K562 (cell line): ENCODE measurements at regions not wholly inside any gene's neighbourhood (a gene's known extent, or its start where the extent isn't known, plus 50 kb on each side); places are given as distances from the start of the nearest gene placed in this dataset.

Experiments used
- ATAC-seq: fragments of 200-7000 bp; cut with Tn5 transposase; 3 replicates; pipeline ENCODE4 v1.9.1; 2020; ENCODE audit warnings: moderate library complexity
- BruUV-seq: library from RNA; stranded (reverse); fragments of 400-500 nt; replicated peaks from 2 replicates; lab custom pipeline; 2021; lab: Mats Ljungman, UMichigan
- CTCF ChIA-PET: fragments of 300-600 bp; formaldehyde crosslinking; extraction: SDS; loops from one replicate; lab custom pipeline; 2021; ENCODE audit warnings: low intra/inter-chr PET ratio; lab: Yijun Ruan, JAX
- POLR2A ChIA-PET: fragments of 300-600, 350-650 bp; sonication (Branson Sonifier 250); formaldehyde crosslinking; extraction: SDS; loops from one replicate; lab custom pipeline; 2021; ENCODE audit warnings: antibody characterized with exemption, inconsistent platforms; lab: Yijun Ruan, JAX
- DNase-seq, 4 experiments: peaks; one replicate each; pipeline versions ENCODE4 v3.0.0 to v3.0.0-alpha.2; 2011 to 2018; ENCODE audit warnings: low spot score in 3 of 4, mixed read lengths in 3 of 4; ENCODE audit errors: extremely low read depth in 1 of 4
- FAIRE-seq: peaks from 2 replicates; lab custom pipeline; 2011; peaks lifted over from hg19 to GRCh38; lab: Jason Lieb, UNC
- H2AFZ ChIP-seq: 2 replicates; pipeline ENCODE4 v1.6.0; 2011; ENCODE audit warnings: low read depth, low read length, control low read depth, inconsistent platforms
- H3K27ac ChIP-seq: fragments of 200-600 bp; 3 replicates; pipeline ENCODE4 v1.8.0; 2011; ENCODE audit warnings: low read depth, mild to moderate bottlenecking, control low read depth, inconsistent platforms, low read length, moderate library complexity, mixed read lengths; ENCODE audit errors: extremely low read depth
- H3K27me3 ChIP-seq, 2 experiments: fragments of 300-600 bp in 1 of 2; 2 replicates in 1 of 2; 3 replicates in 1 of 2; pipeline versions ENCODE4 v1.6.0 to v1.8.0; 2011; ENCODE audit warnings: inconsistent platforms in 2 of 2, low read length in 2 of 2, mild to moderate bottlenecking in 1 of 2, mixed read lengths in 1 of 2, moderate library complexity in 1 of 2; ENCODE audit not compliant: control insufficient read depth in 2 of 2, insufficient read depth in 2 of 2
- H3K36me3 ChIP-seq: fragments of 300-600 bp; 3 replicates; pipeline ENCODE4 v1.8.0; 2011; ENCODE audit warnings: mild to moderate bottlenecking, low read length, inconsistent platforms; ENCODE audit not compliant: control insufficient read depth, insufficient read depth
- H3K4me1 ChIP-seq, 2 experiments: fragments of 200-600 bp in 1 of 2; replicated peaks in 1 of 2; 2 replicates in 1 of 2; 3 replicates in 1 of 2; pipeline versions ENCODE4 v1.5.1 to v1.8.0; 2011; ENCODE audit warnings: inconsistent platforms in 2 of 2, low read length in 2 of 2, mild to moderate bottlenecking in 1 of 2, mixed read lengths in 1 of 2, moderate library complexity in 1 of 2; ENCODE audit not compliant: control insufficient read depth in 2 of 2, insufficient read depth in 2 of 2
- H3K4me2 ChIP-seq: 2 replicates; pipeline ENCODE4 v1.6.1; 2011; ENCODE audit warnings: low read length, control low read depth, inconsistent platforms, mixed read lengths; ENCODE audit not compliant: insufficient read depth
- H3K4me3 ChIP-seq: fragments of 200-600 bp; sonication (generic), shearing (Covaris generic); 2 replicates; pipeline ENCODE4 v1.5.1; 2016; ENCODE audit warnings: control low read depth, inconsistent platforms
- H3K79me2 ChIP-seq: fragments of 200-600 bp; 3 replicates; pipeline ENCODE4 v1.8.0; 2011; ENCODE audit warnings: low read length, inconsistent platforms; ENCODE audit not compliant: control insufficient read depth, insufficient read depth
- H3K9ac ChIP-seq, 2 experiments: 2 replicates each; pipeline versions ENCODE4 v1.6.0 to v1.6.1; 2011; ENCODE audit warnings: low read depth in 2 of 2, low read length in 2 of 2, control low read depth in 1 of 2, inconsistent platforms in 1 of 2, mild to moderate bottlenecking in 1 of 2, mixed read lengths in 1 of 2; ENCODE audit not compliant: insufficient read depth in 1 of 2
- H3K9me1 ChIP-seq: one replicate; pipeline ENCODE4 v1.6.0; 2011; ENCODE audit warnings: inconsistent platforms, mild to moderate bottlenecking, low read length, moderate library complexity; ENCODE audit not compliant: control insufficient read depth, insufficient read depth
- H3K9me3 ChIP-seq: replicated peaks from 2 replicates; pipeline ENCODE4 v1.5.1; 2011; ENCODE audit warnings: low read depth, low read length, inconsistent platforms; ENCODE audit not compliant: control insufficient read depth, insufficient read depth
- H4K20me1 ChIP-seq: replicated peaks from 2 replicates; pipeline ENCODE4 v1.6.1; 2011; ENCODE audit warnings: low read length, inconsistent platforms, mixed read lengths; ENCODE audit not compliant: control insufficient read depth, insufficient read depth
- BRD9 ChIP-seq: fragments of 450-650 bp; IDR thresholded peaks from 2 replicates; pipeline ENCODE4 v1.6.1; 2018; ENCODE audit warnings: low read depth; ENCODE audit not compliant: partially characterized antibody
- DEAF1 ChIP-seq: fragments of 450-650 bp; formaldehyde crosslinking; IDR thresholded peaks from 2 replicates; pipeline ENCODE4 v1.4.0; 2020; ENCODE audit warnings: mild to moderate bottlenecking, moderate library complexity
- FOSL1 ChIP-seq: fragments of 200-800 bp; sonication (Bioruptor generic); conservative IDR thresholded peaks from 2 replicates; pipeline ENCODE4 v1.6.1; 2016; ENCODE audit warnings: missing genetic modification characterization, missing compliant biosample characterization
- MCM3 ChIP-seq: fragments of 450-650 bp; IDR thresholded peaks from 2 replicates; pipeline ENCODE4 v1.6.1; 2016
- MTA1 ChIP-seq: fragments of 450-650 bp; IDR thresholded peaks from 2 replicates; pipeline ENCODE4 v1.6.1; 2017; ENCODE audit warnings: borderline replicate concordance
- NCOA1 ChIP-seq: fragments of 450-650 bp; IDR thresholded peaks from 2 replicates; pipeline ENCODE4 v1.6.1; 2016; ENCODE audit warnings: low read depth
- NR2C1 ChIP-seq, 2 experiments: fragments of 450-650 bp; IDR thresholded peaks; 2 replicates each; pipeline ENCODE4 v1.6.1; 2017; ENCODE audit warnings: mild to moderate bottlenecking in 2 of 2, antibody characterized with exemption in 1 of 2, inconsistent platforms in 1 of 2, missing compliant biosample characterization in 1 of 2, missing genetic modification characterization in 1 of 2
- PCBP2 ChIP-seq: fragments of 200-400 bp; formaldehyde crosslinking; IDR thresholded peaks from 2 replicates; pipeline ENCODE4 v1.6.1; 2018; ENCODE audit warnings: low read length, low read depth, mild to moderate bottlenecking, moderate library complexity; ENCODE audit not compliant: poor library complexity, severe bottlenecking
- PRDM10 ChIP-seq: fragments of 450-650 bp; IDR thresholded peaks from 2 replicates; pipeline ENCODE4 v1.6.1; 2018; ENCODE audit not compliant: partially characterized antibody
- SETDB1 ChIP-seq: IDR thresholded peaks from one replicate; pipeline ENCODE4 v1.6.1; 2012; ENCODE audit warnings: low read length, control low read depth, inconsistent platforms
- ZBTB17 ChIP-seq: fragments of 450-650 bp; formaldehyde crosslinking; IDR thresholded peaks from 2 replicates; pipeline ENCODE4 v1.4.0; 2020; ENCODE audit warnings: mild to moderate bottlenecking
- ZNF121 ChIP-seq: sonication (generic); formaldehyde crosslinking; conservative IDR thresholded peaks from 2 replicates; pipeline ENCODE4 v1.8.0; 2022; ENCODE audit warnings: missing genetic modification reagents
- ZNF75A ChIP-seq: fragments of 450-650 bp; formaldehyde crosslinking; IDR thresholded peaks from 2 replicates; pipeline ENCODE4 v1.4.0; 2020; ENCODE audit warnings: mild to moderate bottlenecking
- WGBS: fragments of 100-300 bp; shearing (Covaris generic); methylation state at CpG from one replicate; pipeline ENCODE4 v1.1.6; 2016; ENCODE audit warnings: low coverage, mixed read lengths; ENCODE audit not compliant: insufficient coverage; ENCODE audit errors: missing lambda C conversion rate; 5-methylcytosine and 5-hydroxymethylcytosine counted together
- in situ Hi-C: fragments of 300-500 bp; cut with MboI; formaldehyde crosslinking; loops from 4 replicates; pipeline ENCODE4 v1.15.0; 2018; ENCODE audit warnings: inconsistent platforms, mixed read lengths
- intact Hi-C: fragments of 100-400 bp; cut with micrococcal nuclease; formaldehyde crosslinking; loops from 2 replicates; pipeline ENCODE4 v1.14.2; 2022
- TF ChIP-seq, protein P1 (sequence below): fragments of 250-450 bp; sonication (Bioruptor Pico); IDR thresholded peaks from 2 replicates; pipeline ENCODE4 v1.8.0; 2021; ENCODE audit warnings: borderline replicate concordance, mild to moderate bottlenecking, moderate library complexity; ENCODE audit not compliant: poor library complexity, severe bottlenecking
- TF ChIP-seq, protein P2 (sequence below): sonication (generic); formaldehyde crosslinking; IDR thresholded peaks from 2 replicates; pipeline ENCODE4 v1.8.0; 2022; ENCODE audit warnings: mild to moderate bottlenecking, low read depth, missing genetic modification reagents
- TF ChIP-seq, protein P3 (sequence below): sonication (generic); formaldehyde crosslinking; IDR thresholded peaks from 2 replicates; pipeline ENCODE4 v1.8.0; 2022; ENCODE audit warnings: mild to moderate bottlenecking, missing genetic modification reagents

- Histone ChIP-seq H3K9me1 (no peaks in the 10 kb centered on the region), H3K27ac (no peak overlapping the region), H3K4me3 (no peak overlapping the region), H3K36me3 (no peaks in the 10 kb centered on the region), H3K4me1 (no peaks in the 10 kb centered on the region), H3K9me3 (no peaks in the 10 kb centered on the region; the same call in 1 of the 2 replicates), H3K79me2 (no peaks in the 10 kb centered on the region), H4K20me1 (no peaks in the 10 kb centered on the region), H2AFZ (no peak overlapping the region), H3K9ac (no peak overlapping the region), H3K27me3 (no peaks in the 10 kb centered on the region), H3K4me2 (no peak overlapping the region)
- WGBS, result 0% methylated on average over 2 of the region's 2 CpGs
- intact Hi-C loops, result no loop called here
- ChIA-PET POLR2A (no interaction called here), CTCF (no interaction called here)
- no peak for FAIRE-seq
- ATAC-seq, result no peak
- DNase-seq, result no peak
- BruUV-seq, result no TSS peak
- TF ChIP-seq, protein P1, sequence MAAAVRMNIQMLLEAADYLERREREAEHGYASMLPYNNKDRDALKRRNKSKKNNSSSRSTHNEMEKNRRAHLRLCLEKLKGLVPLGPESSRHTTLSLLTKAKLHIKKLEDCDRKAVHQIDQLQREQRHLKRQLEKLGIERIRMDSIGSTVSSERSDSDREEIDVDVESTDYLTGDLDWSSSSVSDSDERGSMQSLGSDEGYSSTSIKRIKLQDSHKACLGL (CRISPR knock-in tag), result no peak
- TF ChIP-seq PRDM10 (no peak), ZBTB17 (CRISPR knock-in tag) (no peak), FOSL1 (tag) (no peak), DEAF1 (CRISPR knock-in tag) (no peak), MTA1 (no peak), SETDB1 (no peak), NR2C1 (IDR thresholded peaks at IDR 0.05) (no peak), NR2C1 (tag; IDR thresholded peaks at IDR 0.05) (no peak), NCOA1 (no peak), ZNF75A (CRISPR knock-in tag) (no peak), ZNF121 (no peak), BRD9 (no peak), MCM3 (no peak), PCBP2 (no peak)
- TF ChIP-seq, protein P2, sequence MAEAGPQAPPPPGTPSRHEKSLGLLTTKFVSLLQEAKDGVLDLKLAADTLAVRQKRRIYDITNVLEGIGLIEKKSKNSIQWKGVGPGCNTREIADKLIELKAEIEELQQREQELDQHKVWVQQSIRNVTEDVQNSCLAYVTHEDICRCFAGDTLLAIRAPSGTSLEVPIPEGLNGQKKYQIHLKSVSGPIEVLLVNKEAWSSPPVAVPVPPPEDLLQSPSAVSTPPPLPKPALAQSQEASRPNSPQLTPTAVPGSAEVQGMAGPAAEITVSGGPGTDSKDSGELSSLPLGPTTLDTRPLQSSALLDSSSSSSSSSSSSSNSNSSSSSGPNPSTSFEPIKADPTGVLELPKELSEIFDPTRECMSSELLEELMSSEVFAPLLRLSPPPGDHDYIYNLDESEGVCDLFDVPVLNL (CRISPR knock-in tag), result no peak
- TF ChIP-seq, protein P3, sequence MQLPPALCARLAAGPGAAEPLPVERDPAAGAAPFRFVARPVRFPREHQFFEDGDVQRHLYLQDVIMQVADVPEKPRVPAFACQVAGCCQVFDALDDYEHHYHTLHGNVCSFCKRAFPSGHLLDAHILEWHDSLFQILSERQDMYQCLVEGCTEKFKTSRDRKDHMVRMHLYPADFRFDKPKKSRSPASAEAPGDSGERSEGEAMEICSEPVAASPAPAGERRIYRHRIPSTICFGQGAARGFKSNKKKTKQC, result no peak
- in situ Hi-C loops, result no loop called here
Measured at GRCh38 chr1:88221411-88221810, 462.7 kb upstream of the PKN2 start.
